ENCODE measurements at regions not wholly inside any gene's neighbourhood (a gene's known extent, or its start where the extent isn't known, plus 50 kb on each side); places are given as distances from the start of the nearest gene placed in this dataset.

- no peaks in the 10 kb centered on the region for H3K27me3 Mint-ChIP-seq (ENCODE audit: low read depth)
- peaks cover 13% of the 10 kb centered on the region for H3K9me3 Mint-ChIP-seq
- no peak for DNase-seq (ENCODE audit: low read depth, low spot score)
- no peaks in the 10 kb centered on the region for H3K4me1 Mint-ChIP-seq
- TF ChIP-seq CTCF (conservative IDR thresholded peaks at IDR 0.05), result no peak
- no peak overlapping the region for H3K4me3 Mint-ChIP-seq
- no peak overlapping the region for H3K27ac Mint-ChIP-seq (ENCODE audit: unreplicated experiment)
- H3K36me3 Mint-ChIP-seq (ENCODE audit: low read depth), result no peaks in the 10 kb centered on the region
These were observed 164.8 kb upstream of the EMCN start for GRCh38 chr4:100682477-100683218.

- no peaks in the 10 kb centered on the region for H3K36me3 Mint-ChIP-seq (ENCODE audit: low read depth)
- no peak overlapping the region for H3K4me3 Mint-ChIP-seq
- no peak for TF ChIP-seq CTCF (conservative IDR thresholded peaks at IDR 0.05)
- no peak overlapping the region for H3K27ac Mint-ChIP-seq (ENCODE audit: unreplicated experiment)
- peaks cover 12% of the 10 kb centered on the region for H3K9me3 Mint-ChIP-seq
- H3K4me1 Mint-ChIP-seq, result no peaks in the 10 kb centered on the region
- no peaks in the 10 kb centered on the region for H3K27me3 Mint-ChIP-seq (ENCODE audit: low read depth)
- DNase-seq (ENCODE audit: low read depth, low spot score), result no peak
These were observed 163.5 kb upstream of the EMCN start for GRCh38 chr4:100681289-100681688.

GRCh38 chr4:100679926-100680325, 162.1 kb upstream of the EMCN start:
- Mint-ChIP-seq H3K27ac (ENCODE audit: unreplicated experiment) (no peak overlapping the region), H3K4me1 (no peaks in the 10 kb centered on the region), H3K4me3 (no peak overlapping the region), H3K9me3 (peaks cover 7% of the 10 kb centered on the region), H3K27me3 (ENCODE audit: low read depth) (no peaks in the 10 kb centered on the region), H3K36me3 (ENCODE audit: low read depth) (no peaks in the 10 kb centered on the region)
- no peak for TF ChIP-seq CTCF (conservative IDR thresholded peaks at IDR 0.05)
- no peak for DNase-seq (ENCODE audit: low read depth, low spot score)

- H3K9me3 Mint-ChIP-seq, result peaks cover 3% of the 10 kb centered on the region
- no peak for DNase-seq (ENCODE audit: low read depth, low spot score)
- H3K27ac Mint-ChIP-seq (ENCODE audit: unreplicated experiment), result no peak overlapping the region
- no peaks in the 10 kb centered on the region for H3K36me3 Mint-ChIP-seq (ENCODE audit: low read depth)
- no peak overlapping the region for H3K4me3 Mint-ChIP-seq
- H3K27me3 Mint-ChIP-seq (ENCODE audit: low read depth), result no peaks in the 10 kb centered on the region
- no peak for TF ChIP-seq CTCF (conservative IDR thresholded peaks at IDR 0.05)
- no peaks in the 10 kb centered on the region for H3K4me1 Mint-ChIP-seq
These were observed 157.2 kb upstream of the EMCN start for GRCh38 chr4:100674976-100675375.

- TF ChIP-seq CTCF (conservative IDR thresholded peaks at IDR 0.05), result no peak
- no peak for DNase-seq (ENCODE audit: low read depth, low spot score)
- no peak overlapping the region for H3K4me3 Mint-ChIP-seq
- H3K27ac Mint-ChIP-seq (ENCODE audit: unreplicated experiment), result no peak overlapping the region
- H3K4me1 Mint-ChIP-seq, result no peaks in the 10 kb centered on the region
- no peaks in the 10 kb centered on the region for H3K27me3 Mint-ChIP-seq (ENCODE audit: low read depth)
- no peaks in the 10 kb centered on the region for H3K9me3 Mint-ChIP-seq
- H3K36me3 Mint-ChIP-seq (ENCODE audit: low read depth), result no peaks in the 10 kb centered on the region
These were observed 139.4 kb upstream of the EMCN start for GRCh38 chr4:100657187-100657586.
